ENCODE measurements at regions not wholly inside any gene's neighbourhood (a gene's known extent, or its start where the extent isn't known, plus 50 kb on each side); places are given as distances from the start of the nearest gene placed in this dataset.

DNA sequence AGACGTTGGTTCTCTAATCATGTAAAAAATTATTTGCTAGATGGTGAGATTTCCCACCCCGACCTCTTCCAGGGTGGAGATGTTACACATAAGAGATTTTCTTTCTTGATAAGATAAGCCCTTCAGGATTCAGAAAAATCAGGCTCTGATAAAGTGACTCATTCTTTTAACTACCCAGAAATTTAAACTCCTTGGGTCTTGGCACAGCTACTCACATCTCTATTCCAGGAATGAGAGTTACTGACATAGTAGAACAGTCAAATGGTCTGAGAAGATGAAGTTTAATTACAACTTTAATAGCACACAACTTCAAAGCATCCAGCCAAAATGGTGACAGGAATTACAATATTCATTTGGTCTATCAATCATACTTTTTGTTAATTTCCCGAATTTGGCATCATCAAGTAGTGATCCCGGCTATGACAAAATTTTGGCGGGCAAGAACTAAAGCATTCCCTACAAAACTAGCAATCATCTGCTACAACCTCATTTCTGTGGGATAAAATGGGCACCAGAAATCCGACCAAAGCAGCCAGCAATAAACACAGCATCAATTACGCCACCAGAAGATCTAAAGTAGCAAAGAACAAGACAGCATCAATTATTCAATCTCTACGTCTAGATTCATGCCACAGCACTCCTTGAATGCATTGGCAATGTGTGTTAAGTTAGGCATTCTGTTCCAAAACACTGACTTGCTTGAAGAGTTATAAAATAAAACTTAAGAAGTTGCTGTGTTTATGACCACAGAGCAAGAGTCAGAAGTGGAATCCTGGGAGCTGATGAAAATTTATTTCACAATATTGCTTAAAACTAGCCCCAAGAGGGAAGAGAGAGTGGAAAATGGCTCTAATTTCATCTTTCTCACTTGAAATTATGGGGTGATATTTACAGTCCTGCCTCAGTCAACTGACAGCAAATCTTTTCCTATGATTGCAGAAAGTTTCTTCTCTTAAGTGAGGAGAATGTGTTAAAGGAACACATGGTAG, 565.7 kb upstream of the ANKRD30A start:
- H3K4me3 ChIP-seq (ENCODE audit: control insufficient read depth, low read depth, low read length), result no peak overlapping the region
- DNase-seq (ENCODE audit: low read depth), result peak; percentile 51

DNA sequence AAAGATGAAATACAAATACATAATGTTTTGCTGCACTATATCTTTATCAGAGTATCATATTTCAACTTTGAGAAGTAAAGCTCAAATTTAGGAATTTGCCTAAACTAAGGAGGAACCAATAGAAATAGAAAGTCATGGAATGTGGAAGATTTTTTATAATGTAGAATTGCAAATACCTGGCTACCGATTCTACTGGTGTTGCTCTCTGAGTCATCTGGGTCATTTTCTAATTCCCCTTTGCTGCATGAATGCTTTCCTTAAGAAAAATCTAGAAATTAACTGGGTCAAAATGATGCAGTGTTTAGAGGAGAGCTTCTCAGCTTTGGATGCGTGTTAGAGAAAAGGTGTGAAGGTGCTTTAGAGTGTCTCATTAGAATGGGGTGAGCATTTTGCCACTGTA, 568.9 kb upstream of the ANKRD30A start:
- no peak for DNase-seq (ENCODE audit: low read depth)
- H3K4me3 ChIP-seq (ENCODE audit: control insufficient read depth, low read depth, low read length), result no peak overlapping the region
- TF ChIP-seq, protein P1, sequence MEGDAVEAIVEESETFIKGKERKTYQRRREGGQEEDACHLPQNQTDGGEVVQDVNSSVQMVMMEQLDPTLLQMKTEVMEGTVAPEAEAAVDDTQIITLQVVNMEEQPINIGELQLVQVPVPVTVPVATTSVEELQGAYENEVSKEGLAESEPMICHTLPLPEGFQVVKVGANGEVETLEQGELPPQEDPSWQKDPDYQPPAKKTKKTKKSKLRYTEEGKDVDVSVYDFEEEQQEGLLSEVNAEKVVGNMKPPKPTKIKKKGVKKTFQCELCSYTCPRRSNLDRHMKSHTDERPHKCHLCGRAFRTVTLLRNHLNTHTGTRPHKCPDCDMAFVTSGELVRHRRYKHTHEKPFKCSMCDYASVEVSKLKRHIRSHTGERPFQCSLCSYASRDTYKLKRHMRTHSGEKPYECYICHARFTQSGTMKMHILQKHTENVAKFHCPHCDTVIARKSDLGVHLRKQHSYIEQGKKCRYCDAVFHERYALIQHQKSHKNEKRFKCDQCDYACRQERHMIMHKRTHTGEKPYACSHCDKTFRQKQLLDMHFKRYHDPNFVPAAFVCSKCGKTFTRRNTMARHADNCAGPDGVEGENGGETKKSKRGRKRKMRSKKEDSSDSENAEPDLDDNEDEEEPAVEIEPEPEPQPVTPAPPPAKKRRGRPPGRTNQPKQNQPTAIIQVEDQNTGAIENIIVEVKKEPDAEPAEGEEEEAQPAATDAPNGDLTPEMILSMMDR (IDR thresholded peaks at IDR 0.05; ENCODE audit: control insufficient read depth, insufficient read depth, low read depth, low read length, missing control alignments), result no peak

More for the DNA sequence above, 565.7 kb upstream of the ANKRD30A start:
- TF ChIP-seq, protein P1 (IDR thresholded peaks at IDR 0.05; ENCODE audit: control insufficient read depth, insufficient read depth, low read depth, low read length, missing control alignments), result no peak

DNA sequence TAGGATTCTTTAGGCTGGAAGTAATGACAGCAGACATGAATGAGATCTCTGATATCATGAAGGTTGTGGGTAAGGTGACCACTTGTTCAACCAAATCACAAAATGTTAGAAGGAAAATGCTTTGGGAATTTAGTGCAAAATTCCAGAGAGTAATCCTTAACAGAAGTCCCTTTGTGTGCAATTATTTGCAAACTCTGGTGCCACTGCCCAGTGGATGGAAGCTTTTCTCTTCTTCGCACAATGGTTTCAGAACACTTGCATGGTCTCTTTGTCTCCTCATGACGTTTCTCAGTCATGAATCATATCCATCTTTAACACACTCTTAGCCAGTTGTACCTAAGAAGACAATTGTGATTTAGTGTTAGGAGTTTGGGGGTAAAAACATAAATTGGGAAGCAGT, 570.4 kb upstream of the ANKRD30A start:
- no peak overlapping the region for H3K4me3 ChIP-seq (ENCODE audit: control insufficient read depth, low read depth, low read length)
- TF ChIP-seq, protein P1 (IDR thresholded peaks at IDR 0.05; ENCODE audit: control insufficient read depth, insufficient read depth, low read depth, low read length, missing control alignments), result no peak
- no peak for DNase-seq (ENCODE audit: low read depth)

DNA sequence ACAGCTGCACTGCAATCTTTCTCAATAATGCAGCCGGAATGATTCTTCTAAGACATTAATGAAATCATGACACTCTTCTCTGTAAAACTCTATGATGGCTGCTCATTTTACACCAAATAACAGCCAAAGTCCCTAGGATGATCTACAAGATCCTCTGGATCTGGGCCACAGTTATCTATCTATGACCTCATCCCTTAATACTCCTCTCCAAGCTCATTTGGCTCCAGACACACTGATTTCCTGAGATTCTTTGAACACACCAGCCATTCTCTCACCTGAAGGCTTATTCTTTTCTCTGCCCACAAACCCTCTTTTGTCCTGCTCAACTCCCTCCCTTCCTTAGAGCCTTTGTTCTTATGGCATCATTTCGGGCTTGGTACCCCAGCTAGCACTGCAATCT, 577.4 kb upstream of the ANKRD30A start:
- H3K4me3 ChIP-seq (ENCODE audit: control insufficient read depth, low read depth, low read length), result no peak overlapping the region
- TF ChIP-seq, protein P1 (IDR thresholded peaks at IDR 0.05; ENCODE audit: control insufficient read depth, insufficient read depth, low read depth, low read length, missing control alignments), result no peak
- DNase-seq (ENCODE audit: low read depth), result no peak

DNA sequence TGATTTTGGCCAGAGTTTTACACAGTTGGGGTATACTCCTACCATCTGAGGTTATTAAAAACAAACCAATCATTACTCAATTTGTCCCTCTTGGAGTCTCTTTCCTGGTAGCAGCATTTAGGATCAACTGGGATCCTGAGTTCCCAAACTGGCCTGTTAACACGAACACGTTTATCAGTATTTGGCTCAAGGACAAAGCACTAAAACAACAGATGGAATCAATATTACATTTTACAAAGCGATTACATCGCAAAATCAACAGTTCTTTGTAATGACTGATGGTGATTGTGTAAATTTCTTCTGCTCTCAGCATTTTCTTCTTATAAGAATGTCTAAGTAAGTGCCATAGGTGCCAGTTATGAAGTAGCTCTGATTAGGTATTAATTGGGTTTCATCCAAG, 582.9 kb upstream of the ANKRD30A start:
- TF ChIP-seq, protein P1 (IDR thresholded peaks at IDR 0.05; ENCODE audit: control insufficient read depth, insufficient read depth, low read depth, low read length, missing control alignments), result no peak
- DNase-seq (ENCODE audit: low read depth), result peak; percentile 40
- H3K4me3 ChIP-seq (ENCODE audit: control insufficient read depth, low read depth, low read length), result no peak overlapping the region

DNA sequence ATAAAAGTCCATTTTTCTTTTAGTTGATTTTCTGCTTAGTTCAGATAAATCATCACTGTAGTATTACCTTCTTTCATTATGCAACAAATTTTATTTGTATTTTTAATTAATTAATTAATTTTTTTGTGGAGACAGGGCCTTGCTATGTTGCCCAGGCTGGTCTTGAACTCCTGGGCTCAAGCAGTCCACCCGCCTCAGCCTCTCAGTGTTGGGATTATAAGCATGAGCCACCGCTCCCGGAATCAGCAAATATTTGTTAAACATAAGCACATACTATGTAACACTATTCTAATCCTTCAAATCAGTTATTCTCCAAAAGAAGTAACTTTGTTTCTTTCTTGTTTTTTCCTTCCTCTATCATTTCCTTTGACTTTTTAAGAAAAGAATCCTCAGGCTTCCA, 584.8 kb upstream of the ANKRD30A start:
- DNase-seq (ENCODE audit: low read depth), result no peak
- TF ChIP-seq, protein P1 (IDR thresholded peaks at IDR 0.05; ENCODE audit: control insufficient read depth, insufficient read depth, low read depth, low read length, missing control alignments), result no peak
- no peak overlapping the region for H3K4me3 ChIP-seq (ENCODE audit: control insufficient read depth, low read depth, low read length)
